Aorta (tissue), 5 donors: ENCODE measurements at regions not wholly inside any gene's neighbourhood (a gene's known extent, or its start where the extent isn't known, plus 50 kb on each side); places are given as distances from the start of the nearest gene placed in this dataset.

Experiments
- ATAC-seq: fragments of 200-7000 bp; cut with Tn5 transposase; one replicate; pipeline ENCODE4 v1.9.1; 2022; ENCODE audit warnings: moderate library complexity; ENCODE audit not compliant: low FRiP score
- DNase-seq, 2 donors: peaks; one replicate each; pipeline ENCODE4 v3.0.0-alpha.2; 2020
- H3K27ac ChIP-seq, 2 donors: one replicate each; pipeline ENCODE4 v1.5.1; 2013; ENCODE audit warnings: low read length in 2 of 2, mild to moderate bottlenecking in 2 of 2, moderate library complexity in 2 of 2, control low read depth in 1 of 2, inconsistent platforms in 1 of 2, low read depth in 1 of 2
- H3K27me3 ChIP-seq, 2 donors: one replicate each; pipeline ENCODE4 v1.6.1; 2013; ENCODE audit warnings: control low read depth in 1 of 2, low read length in 1 of 2, mild to moderate bottlenecking in 1 of 2, moderate library complexity in 1 of 2; ENCODE audit not compliant: insufficient read depth in 2 of 2, control insufficient read depth in 1 of 2
- H3K36me3 ChIP-seq, 2 donors: one replicate each; pipeline ENCODE4 v1.6.1; 2013; ENCODE audit warnings: control low read depth in 1 of 2, low read length in 1 of 2, mild to moderate bottlenecking in 1 of 2; ENCODE audit not compliant: insufficient read depth in 2 of 2, control insufficient read depth in 1 of 2
- H3K4me1 ChIP-seq, 2 donors: one replicate each; pipeline ENCODE4 v1.6.1; 2013; ENCODE audit warnings: low read length in 2 of 2, control low read depth in 1 of 2, mild to moderate bottlenecking in 1 of 2, moderate library complexity in 1 of 2; ENCODE audit not compliant: insufficient read depth in 2 of 2, control insufficient read depth in 1 of 2
- H3K4me3 ChIP-seq, 2 donors: one replicate each; pipeline ENCODE4 v1.5.1; 2013; ENCODE audit warnings: low read length in 2 of 2, control low read depth in 1 of 2, mild to moderate bottlenecking in 1 of 2
- H3K9me3 ChIP-seq: one replicate; pipeline ENCODE4 v1.6.1; 2013; ENCODE audit warnings: mild to moderate bottlenecking, low read length; ENCODE audit not compliant: control insufficient read depth
- WGBS, 2 donors: extraction: QIAGEN DNeasy Blood & Tissue Kit; methylation state at CpG; one replicate each; pipeline ENCODE4 v1.1.7; 2013; 5-methylcytosine and 5-hydroxymethylcytosine counted together
- intact Hi-C, 2 donors: fragments of 100-400 bp; cut with DNase I; formaldehyde crosslinking; loops; one replicate each; pipeline versions ENCODE4 v1.14.2 to v1.15.0; 2022
- donor health status: healthy with polysubstance abuse.
- donor health status: Bipolar disorder and iron deficiency.
- donor health status: DM: no; HTN: no; CAD: no.
- donor health status: DM: no; HTN: no; CAD: no.
- donor health status: DM: yes; HTN: yes; CAD: no.

DNA sequence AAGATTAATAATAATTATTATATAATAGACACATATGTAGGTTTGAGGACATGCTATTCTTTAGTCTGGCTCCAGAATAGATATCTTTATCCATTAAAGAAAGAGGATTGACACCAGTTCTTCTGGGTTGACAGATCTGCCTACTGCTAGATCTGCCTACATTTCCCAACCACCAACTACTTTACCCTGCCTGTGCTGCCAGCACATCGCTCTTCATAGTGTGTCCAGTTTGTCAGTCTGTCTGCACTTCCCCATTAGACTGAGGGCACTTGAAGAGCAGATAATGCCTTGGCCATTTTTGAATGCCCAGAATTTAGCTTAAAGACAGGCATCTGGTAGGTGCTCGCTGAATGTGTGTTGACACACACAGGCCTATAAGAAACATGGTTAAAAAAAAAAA lies 910.1 kb upstream of the FAT3 start:
- Histone ChIP-seq H3K27ac (no peak overlapping the region), H3K4me1 (no peaks in the 10 kb centered on the region), H3K4me3 (no peak overlapping the region), H3K9me3 (no peaks in the 10 kb centered on the region), H3K27me3 (no peaks in the 10 kb centered on the region), H3K36me3 (no peaks in the 10 kb centered on the region)
- DNase-seq, result no peak
- intact Hi-C loops, result no loop called here
- WGBS, 2 donors, result 72% methylated on average over 2 of the region's 2 CpGs
- no peak for ATAC-seq

DNA sequence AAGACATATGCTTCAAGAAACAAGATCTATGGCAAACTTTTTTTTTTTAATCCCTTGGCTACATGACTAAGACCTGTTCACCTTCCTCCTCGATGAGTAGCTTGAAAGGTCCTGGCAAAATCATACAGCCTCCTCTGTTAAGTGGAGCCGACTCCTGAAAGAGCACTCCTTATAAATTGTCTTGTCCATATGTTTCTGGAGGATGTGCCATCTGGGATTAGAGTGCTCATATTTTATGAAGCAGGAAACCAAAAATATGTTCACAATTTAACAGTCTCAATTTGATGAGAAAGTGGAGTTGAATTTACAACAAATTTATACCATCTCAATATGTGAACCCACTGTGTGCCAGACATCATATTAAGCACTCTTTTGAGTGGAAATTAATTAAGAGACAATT lies 912.1 kb upstream of the FAT3 start:
- Histone ChIP-seq H3K4me1 (no peaks in the 10 kb centered on the region), H3K4me3 (no peak overlapping the region), H3K9me3 (no peaks in the 10 kb centered on the region), H3K36me3 (no peaks in the 10 kb centered on the region), H3K27ac (no peak overlapping the region), H3K27me3 (no peaks in the 10 kb centered on the region)
- DNase-seq, result no peak
- ATAC-seq, result no peak
- intact Hi-C loops, result no loop called here
- 77 to 78% methylated on average over 2 of the region's 2 CpGs for WGBS, 2 donors

DNA sequence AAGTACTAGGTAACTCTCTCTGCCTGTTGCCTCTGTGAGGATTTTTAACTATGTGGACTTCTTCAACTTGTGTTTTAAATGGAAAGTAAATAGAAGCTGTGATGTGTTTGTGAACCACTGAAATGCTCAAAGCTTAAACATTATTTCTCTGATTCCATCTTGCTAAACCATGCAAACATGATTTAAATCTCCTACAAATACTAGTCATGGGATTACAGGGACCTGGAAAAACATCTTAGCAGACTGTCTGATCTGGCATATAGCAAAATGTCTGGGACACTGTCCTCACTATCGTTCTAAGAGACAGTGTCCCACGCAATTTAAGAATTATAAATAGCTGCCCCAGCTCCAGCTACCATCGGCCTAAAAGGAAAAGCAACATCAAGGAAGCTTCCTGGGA lies 914.5 kb upstream of the FAT3 start:
- Histone ChIP-seq H3K27ac (no peak overlapping the region), H3K9me3 (no peaks in the 10 kb centered on the region), H3K4me1 (no peaks in the 10 kb centered on the region), H3K4me3 (no peak overlapping the region), H3K27me3 (no peaks in the 10 kb centered on the region), H3K36me3 (no peaks in the 10 kb centered on the region)
- WGBS, 2 donors, result 39 to 43% methylated on average over 3 of the region's 3 CpGs
- intact Hi-C loops, result no loop called here
- no peak for ATAC-seq
- DNase-seq, result no peak

DNA sequence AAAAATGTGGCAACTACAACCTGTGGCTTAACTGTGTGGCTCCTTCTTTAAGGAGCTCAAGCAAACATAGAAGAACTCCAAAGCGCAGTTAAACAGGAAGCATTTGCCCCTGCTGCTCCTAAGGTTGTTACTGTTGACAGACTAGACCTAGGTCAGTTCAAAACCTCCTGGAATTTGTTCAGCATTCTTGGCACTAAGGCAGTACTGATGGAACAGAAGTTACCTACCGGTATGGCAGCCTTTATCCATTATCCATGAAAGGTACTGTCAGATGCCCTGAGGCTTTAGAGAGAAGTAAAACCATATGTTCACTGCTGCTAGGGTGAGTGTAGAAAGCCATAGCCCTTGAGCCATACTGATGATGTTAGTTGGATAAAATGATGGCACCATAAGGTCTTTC lies 916.5 kb upstream of the FAT3 start:
- no peaks in the 10 kb centered on the region for H3K4me1 ChIP-seq
- 56 to 61% methylated on average over 2 of the region's 2 CpGs for WGBS, 2 donors
- no peaks in the 10 kb centered on the region for H3K9me3 ChIP-seq
- no peak overlapping the region for H3K4me3 ChIP-seq
- DNase-seq (no peak), ATAC-seq (no peak)
- intact Hi-C loops, result no loop called here
- H3K27ac ChIP-seq, result no peak overlapping the region
- H3K36me3 ChIP-seq, result no peaks in the 10 kb centered on the region
- no peaks in the 10 kb centered on the region for H3K27me3 ChIP-seq

DNA sequence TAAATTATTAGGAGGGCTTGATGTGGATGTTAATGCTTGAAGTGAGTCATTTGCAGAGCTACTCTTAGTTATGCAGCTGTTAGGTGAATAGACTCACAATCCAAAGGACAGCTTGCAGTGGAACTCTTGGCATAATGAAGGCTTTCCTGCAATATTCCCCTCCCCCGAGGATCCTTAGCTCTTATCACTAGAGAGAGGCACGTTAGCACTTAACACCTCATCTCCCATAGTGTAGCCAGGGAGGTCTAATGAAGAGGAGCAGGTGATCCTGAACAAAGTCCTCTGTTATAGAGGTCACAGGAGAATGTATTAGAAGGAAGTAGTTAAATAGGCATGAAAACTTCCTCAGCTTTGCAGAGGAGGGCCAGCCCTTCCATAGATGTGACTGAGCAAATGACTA lies 919.2 kb upstream of the FAT3 start:
- Histone ChIP-seq H3K27ac (no peak overlapping the region), H3K36me3 (no peaks in the 10 kb centered on the region), H3K4me3 (no peak overlapping the region), H3K9me3 (no peaks in the 10 kb centered on the region), H3K4me1 (no peaks in the 10 kb centered on the region), H3K27me3 (no peaks in the 10 kb centered on the region)
- no peak for ATAC-seq
- intact Hi-C loops, result no loop called here
- WGBS, 2 donors, result 30 to 43% methylated on average over 2 of the region's 2 CpGs
- no peak for DNase-seq

DNA sequence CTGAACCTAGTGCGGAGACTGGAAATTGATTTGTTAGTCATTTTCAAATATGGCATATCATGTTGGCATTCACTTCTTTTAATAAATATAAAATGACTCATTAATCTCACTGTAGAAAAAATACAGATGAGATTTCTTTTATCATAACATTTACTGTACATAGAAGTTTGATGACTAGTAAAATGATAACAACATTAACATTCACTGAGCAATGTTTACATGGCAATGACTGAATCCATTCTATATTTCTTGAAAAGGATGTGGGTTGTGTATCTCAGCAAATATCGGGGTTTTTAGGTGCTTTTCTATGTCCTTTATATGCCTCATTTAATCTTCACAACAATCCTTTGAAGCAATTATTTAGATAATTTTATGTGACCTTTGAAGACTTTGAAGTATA lies 920.9 kb upstream of the FAT3 start:
- Histone ChIP-seq H3K9me3 (no peaks in the 10 kb centered on the region), H3K36me3 (no peaks in the 10 kb centered on the region), H3K27me3 (no peaks in the 10 kb centered on the region), H3K27ac (no peak overlapping the region), H3K4me1 (no peaks in the 10 kb centered on the region), H3K4me3 (no peak overlapping the region)
- ATAC-seq (no peak), DNase-seq (no peak)
- intact Hi-C loops, result no loop called here
- WGBS, 2 donors, result 91 to 92% methylated on average over 2 of the region's 2 CpGs

DNA sequence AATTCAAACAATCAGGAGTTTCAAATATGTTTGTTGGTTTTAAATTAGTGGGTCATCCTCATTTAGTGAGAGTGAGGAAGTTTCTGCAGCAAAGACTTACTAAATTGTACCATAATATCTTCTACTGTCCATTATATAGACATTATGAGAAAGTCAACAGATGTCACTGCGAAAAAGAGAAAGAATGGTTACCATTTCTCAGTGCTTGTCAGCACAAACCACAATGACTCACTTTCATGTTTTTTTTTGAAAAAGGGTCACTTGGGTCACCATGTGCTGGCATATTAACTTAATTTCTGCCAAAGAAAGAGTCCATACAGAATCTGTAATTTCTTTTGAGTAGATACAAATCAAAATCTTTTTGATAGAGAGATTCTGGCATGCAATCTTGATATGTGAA lies 924.6 kb upstream of the FAT3 start:
- ATAC-seq (no peak), DNase-seq (no peak)
- Histone ChIP-seq H3K4me3 (no peak overlapping the region), H3K27ac (no peak overlapping the region), H3K9me3 (no peaks in the 10 kb centered on the region), H3K27me3 (no peaks in the 10 kb centered on the region), H3K4me1 (no peaks in the 10 kb centered on the region), H3K36me3 (no peaks in the 10 kb centered on the region)
- WGBS, 2 donors, result 52 to 58% methylated on average over 1 of the region's 1 CpG
- intact Hi-C loops, result no loop called here

DNA sequence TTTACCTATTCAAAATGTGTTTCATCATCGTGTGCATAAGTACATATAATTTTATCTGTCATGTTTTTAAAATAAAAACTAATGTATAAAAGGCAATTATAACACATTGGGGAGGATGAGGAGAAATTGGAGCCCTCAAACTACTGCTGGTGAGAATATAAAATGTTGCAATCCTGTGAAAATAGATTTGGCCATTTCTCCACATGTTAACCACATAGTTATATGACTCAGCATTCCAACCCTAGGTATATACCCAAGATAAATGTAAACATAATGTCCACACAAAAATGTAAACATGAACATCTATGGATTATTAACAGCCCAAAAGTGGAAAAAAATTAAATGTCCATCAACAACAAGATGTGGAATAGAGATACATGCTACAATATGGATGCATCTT lies 928.0 kb upstream of the FAT3 start:
- 77 to 82% methylated on average over 1 of the region's 1 CpG for WGBS, 2 donors
- Histone ChIP-seq H3K36me3 (no peaks in the 10 kb centered on the region), H3K9me3 (no peaks in the 10 kb centered on the region), H3K4me1 (no peaks in the 10 kb centered on the region), H3K27ac (no peak overlapping the region), H3K27me3 (no peaks in the 10 kb centered on the region), H3K4me3 (no peak overlapping the region)
- intact Hi-C loops, result no loop called here
- DNase-seq (no peak), ATAC-seq (no peak)

DNA sequence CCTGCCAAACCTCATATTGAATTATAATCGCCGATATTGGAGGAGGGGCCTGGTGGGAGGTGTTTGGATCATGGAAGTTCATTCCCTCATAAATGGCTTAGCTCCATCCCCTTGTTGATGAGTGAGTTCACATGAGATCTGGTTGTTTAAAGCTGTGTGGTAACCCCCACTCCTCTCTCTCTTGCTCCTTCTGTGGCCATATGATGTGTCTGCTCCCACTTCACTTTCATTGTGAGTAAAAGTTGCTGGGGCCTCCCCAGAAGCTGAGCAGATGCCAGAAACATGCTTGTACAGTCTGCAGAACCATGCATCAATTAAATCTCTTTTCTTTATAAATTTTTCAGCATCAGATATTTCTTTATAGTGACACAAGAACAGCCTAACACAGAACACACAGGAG lies 929.0 kb upstream of the FAT3 start:
- ATAC-seq (no peak), DNase-seq (no peak)
- Histone ChIP-seq H3K27ac (no peak overlapping the region), H3K36me3 (no peaks in the 10 kb centered on the region), H3K9me3 (no peaks in the 10 kb centered on the region), H3K27me3 (no peaks in the 10 kb centered on the region), H3K4me3 (no peak overlapping the region), H3K4me1 (no peaks in the 10 kb centered on the region)
- intact Hi-C loops, result no loop called here
- WGBS, 2 donors, result 90 to 91% methylated on average over 2 of the region's 2 CpGs
